ENCODE measurements at regions not wholly inside any gene's neighbourhood (a gene's known extent, or its start where the extent isn't known, plus 50 kb on each side); places are given as distances from the start of the nearest gene placed in this dataset.

GRCh38 chr14:51446771-51447170 lies 204.9 kb upstream of the FRMD6 start:
- POLR2A ChIA-PET = no interaction called here
- H3K36me3 Mint-ChIP-seq = no peaks in the 10 kb centered on the region
- H3K9me3 ChIP-seq (ENCODE audit: low read length) = no peaks in the 10 kb centered on the region
- no peak overlapping the region for H3K27ac Mint-ChIP-seq
- H3K27me3 Mint-ChIP-seq = peaks cover 7 to 39% of the 10 kb centered on the region in 2 donors
- H3K4me1 ChIP-seq (ENCODE audit: insufficient read depth, low read length) = no peaks in the 10 kb centered on the region
- H3K4me1 Mint-ChIP-seq = no peaks in the 10 kb centered on the region
- no peaks in the 10 kb centered on the region for H3K36me3 ChIP-seq (ENCODE audit: insufficient read depth, low read length)
- H3K9me3 Mint-ChIP-seq = no peaks in the 10 kb centered on the region
- no peak for DNase-seq
- no peak overlapping the region for H3K4me3 Mint-ChIP-seq
- H3K27me3 ChIP-seq (ENCODE audit: insufficient read depth, low read length, poor library complexity, severe bottlenecking) = no peaks in the 10 kb centered on the region
- no peak overlapping the region for H3K4me3 ChIP-seq (ENCODE audit: low read length)
- H3K27ac ChIP-seq (ENCODE audit: low read depth, low read length) = no peak overlapping the region
- CTCF ChIA-PET = no interaction called here

DNA sequence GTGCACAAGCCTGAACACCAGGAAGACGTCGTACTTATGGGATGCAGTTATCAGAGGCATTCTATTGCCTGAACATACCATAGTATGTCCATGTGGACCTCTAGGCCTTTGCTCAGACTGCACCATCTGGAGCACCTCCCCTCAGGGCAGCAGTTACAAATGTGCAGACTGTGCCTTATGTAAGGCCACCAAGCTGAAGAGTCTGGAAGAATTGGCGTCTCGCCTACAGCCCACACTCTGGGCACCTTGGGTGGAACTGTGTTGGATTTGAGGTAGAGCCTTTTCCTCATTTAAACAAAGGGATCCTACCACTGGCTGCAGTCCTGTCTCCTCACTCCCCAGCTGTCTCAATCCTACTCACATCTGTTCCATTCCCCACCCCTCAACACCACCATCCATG lies 204.3 kb upstream of the FRMD6 start:
- Histone ChIP-seq H3K9me3 (ENCODE audit: low read length) (no peaks in the 10 kb centered on the region), H3K27me3 (ENCODE audit: insufficient read depth, low read length, poor library complexity, severe bottlenecking) (no peaks in the 10 kb centered on the region), H3K36me3 (ENCODE audit: insufficient read depth, low read length) (no peaks in the 10 kb centered on the region), H3K4me3 (ENCODE audit: low read length) (no peak overlapping the region), H3K4me1 (ENCODE audit: insufficient read depth, low read length) (no peaks in the 10 kb centered on the region), H3K27ac (ENCODE audit: low read depth, low read length) (no peak overlapping the region)
- Mint-ChIP-seq H3K4me3 (no peak overlapping the region), H3K27ac (no peak overlapping the region), H3K27me3 (peaks cover 7 to 36% of the 10 kb centered on the region in 2 donors), H3K36me3 (no peaks in the 10 kb centered on the region), H3K9me3 (no peaks in the 10 kb centered on the region), H3K4me1 (no peaks in the 10 kb centered on the region)
- POLR2A ChIA-PET = no interaction called here
- no peak for DNase-seq
- CTCF ChIA-PET = no interaction called here

DNA sequence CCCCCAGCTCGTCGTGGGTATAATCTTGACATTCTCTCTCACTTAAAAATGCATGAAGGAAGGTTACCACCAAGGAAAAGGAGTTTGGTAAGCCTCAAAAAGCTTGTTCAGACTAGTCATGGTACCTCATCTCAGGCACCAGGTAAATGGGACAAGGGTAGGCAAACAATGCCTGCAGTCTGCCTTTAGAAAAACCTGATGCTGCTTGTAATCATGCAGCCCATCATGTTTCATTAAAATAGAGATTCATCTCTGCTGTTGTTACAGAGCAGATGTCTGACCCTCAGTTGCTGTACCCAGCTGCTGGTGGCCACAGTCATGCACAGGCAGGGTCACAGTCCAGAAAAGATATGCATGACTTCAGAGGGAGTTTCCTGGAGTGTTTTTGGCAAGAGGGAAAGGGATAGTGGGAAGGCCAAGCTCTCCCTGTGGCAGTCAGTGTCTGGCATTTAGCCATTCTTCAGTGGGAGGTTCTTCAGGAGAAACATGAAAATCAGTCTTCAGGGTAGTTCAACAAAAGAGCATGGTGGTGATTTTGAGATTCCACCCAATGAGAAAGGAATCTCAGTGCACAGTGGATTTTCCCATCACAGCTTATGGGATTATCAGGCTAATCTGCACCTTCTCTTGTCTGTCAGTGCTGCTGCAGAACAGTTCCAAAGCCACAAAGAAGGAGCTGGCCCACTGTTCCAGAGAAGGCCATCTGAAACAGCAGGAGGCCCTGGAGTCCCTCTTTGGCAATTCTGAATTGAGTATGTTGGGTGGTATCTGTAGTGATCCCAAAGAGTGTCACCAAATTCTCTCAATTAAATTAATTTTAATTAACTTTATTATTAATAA lies 202.7 kb upstream of the FRMD6 start:
- H3K9me3 Mint-ChIP-seq = no peaks in the 10 kb centered on the region
- ChIA-PET POLR2A (no interaction called here), CTCF (interaction anchor here (1.5 kb wide), 1 partner anchor 59 kb away, joined by 4 read pairs; no protein-coding TSS in a partner anchor)
- peaks cover 7 to 22% of the 10 kb centered on the region in 2 donors for H3K27me3 Mint-ChIP-seq
- H3K4me3 ChIP-seq (ENCODE audit: low read length) = no peak overlapping the region
- H3K36me3 Mint-ChIP-seq = no peaks in the 10 kb centered on the region
- no peak for DNase-seq
- H3K27me3 ChIP-seq (ENCODE audit: insufficient read depth, low read length, poor library complexity, severe bottlenecking) = no peaks in the 10 kb centered on the region
- no peak overlapping the region for H3K27ac Mint-ChIP-seq
- no peaks in the 10 kb centered on the region for H3K4me1 Mint-ChIP-seq
- H3K27ac ChIP-seq (ENCODE audit: low read depth, low read length) = no peak overlapping the region
- H3K9me3 ChIP-seq (ENCODE audit: low read length) = no peaks in the 10 kb centered on the region
- no peaks in the 10 kb centered on the region for H3K36me3 ChIP-seq (ENCODE audit: insufficient read depth, low read length)
- no peaks in the 10 kb centered on the region for H3K4me1 ChIP-seq (ENCODE audit: insufficient read depth, low read length)
- no peak overlapping the region for H3K4me3 Mint-ChIP-seq

DNA sequence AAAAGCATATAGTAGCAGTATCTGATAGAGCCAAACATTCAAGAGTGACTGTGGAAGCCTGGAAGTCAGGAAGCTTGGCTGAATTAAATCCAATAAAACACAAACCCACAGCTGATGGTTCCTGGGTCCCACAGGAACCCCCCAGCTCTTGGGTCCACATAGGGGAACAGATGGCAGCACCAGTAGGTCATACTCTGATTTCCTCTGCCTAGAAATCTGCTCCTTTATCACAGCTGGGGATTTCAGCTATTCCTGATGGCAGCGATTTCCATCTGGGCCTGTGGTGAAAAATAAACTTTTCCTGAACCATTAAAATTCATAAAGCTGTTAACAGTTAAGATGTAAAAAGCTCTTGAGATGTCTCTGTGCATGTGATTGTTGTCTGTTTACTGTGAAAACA lies 202.0 kb upstream of the FRMD6 start:
- no peak overlapping the region for H3K27ac ChIP-seq (ENCODE audit: low read depth, low read length)
- H3K36me3 ChIP-seq (ENCODE audit: insufficient read depth, low read length) = no peaks in the 10 kb centered on the region
- Mint-ChIP-seq H3K4me3 (no peak overlapping the region), H3K27ac (no peak overlapping the region), H3K27me3 (peaks cover 4 to 19% of the 10 kb centered on the region in 2 donors), H3K36me3 (no peaks in the 10 kb centered on the region), H3K4me1 (no peaks in the 10 kb centered on the region), H3K9me3 (no peaks in the 10 kb centered on the region)
- H3K27me3 ChIP-seq (ENCODE audit: insufficient read depth, low read length, poor library complexity, severe bottlenecking) = no peaks in the 10 kb centered on the region
- H3K9me3 ChIP-seq (ENCODE audit: low read length) = no peaks in the 10 kb centered on the region
- ChIA-PET POLR2A (no interaction called here), CTCF (interaction anchor here (1.5 kb wide), 1 partner anchor 59 kb away, joined by 4 read pairs; no protein-coding TSS in a partner anchor)
- DNase-seq = no peak
- no peaks in the 10 kb centered on the region for H3K4me1 ChIP-seq (ENCODE audit: insufficient read depth, low read length)
- no peak overlapping the region for H3K4me3 ChIP-seq (ENCODE audit: low read length)

GRCh38 chr14:51451561-51451960 lies 200.1 kb upstream of the FRMD6 start:
- Histone ChIP-seq H3K36me3 (ENCODE audit: insufficient read depth, low read length) (no peaks in the 10 kb centered on the region), H3K27me3 (ENCODE audit: insufficient read depth, low read length, poor library complexity, severe bottlenecking) (no peaks in the 10 kb centered on the region), H3K4me3 (ENCODE audit: low read length) (no peak overlapping the region), H3K27ac (ENCODE audit: low read depth, low read length) (no peak overlapping the region), H3K4me1 (ENCODE audit: insufficient read depth, low read length) (no peaks in the 10 kb centered on the region), H3K9me3 (ENCODE audit: low read length) (no peaks in the 10 kb centered on the region)
- Mint-ChIP-seq H3K27me3 (peaks cover 1 to 20% of the 10 kb centered on the region in 2 donors), H3K9me3 (no peaks in the 10 kb centered on the region), H3K4me3 (no peak overlapping the region), H3K4me1 (no peaks in the 10 kb centered on the region), H3K27ac (no peak overlapping the region), H3K36me3 (no peaks in the 10 kb centered on the region)
- DNase-seq = no peak
- CTCF ChIA-PET = no interaction called here
- POLR2A ChIA-PET = no interaction called here

- no peak for DNase-seq
- Mint-ChIP-seq H3K36me3 (no peaks in the 10 kb centered on the region), H3K27me3 (peaks cover 6 to 16% of the 10 kb centered on the region in 2 donors), H3K4me1 (no peaks in the 10 kb centered on the region), H3K9me3 (no peaks in the 10 kb centered on the region), H3K4me3 (no peak overlapping the region), H3K27ac (no peak overlapping the region)
- no peaks in the 10 kb centered on the region for H3K9me3 ChIP-seq (ENCODE audit: low read length)
- ChIA-PET CTCF (no interaction called here), POLR2A (no interaction called here)
- no peaks in the 10 kb centered on the region for H3K36me3 ChIP-seq (ENCODE audit: insufficient read depth, low read length)
- H3K4me1 ChIP-seq (ENCODE audit: insufficient read depth, low read length) = no peaks in the 10 kb centered on the region
- H3K27ac ChIP-seq (ENCODE audit: low read depth, low read length) = no peak overlapping the region
- H3K27me3 ChIP-seq (ENCODE audit: insufficient read depth, low read length, poor library complexity, severe bottlenecking) = no peaks in the 10 kb centered on the region
- no peak overlapping the region for H3K4me3 ChIP-seq (ENCODE audit: low read length)
Measured at GRCh38 chr14:51453869-51454268, 197.8 kb upstream of the FRMD6 start.

DNA sequence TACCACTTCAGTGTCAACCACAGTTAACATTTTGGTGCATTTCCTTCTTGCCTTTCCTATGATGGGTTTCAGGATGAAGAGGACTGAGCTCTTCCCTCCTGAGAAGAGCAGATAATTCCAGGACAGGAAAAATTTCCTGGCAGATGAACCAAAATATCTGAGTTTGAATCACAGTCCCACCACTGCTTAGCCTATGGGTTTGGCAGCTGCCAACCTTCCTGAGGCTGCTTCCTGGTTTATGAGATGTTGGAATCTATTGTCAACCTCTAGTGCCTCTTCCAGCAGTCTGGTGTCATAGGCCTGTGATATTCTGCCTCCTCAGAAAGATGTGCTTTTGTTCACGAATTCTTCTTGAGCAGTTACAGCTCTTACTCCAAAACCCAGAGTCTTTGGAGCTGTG lies 197.4 kb upstream of the FRMD6 start:
- POLR2A ChIA-PET = no interaction called here
- H3K36me3 Mint-ChIP-seq = no peaks in the 10 kb centered on the region
- no peak for DNase-seq
- Histone ChIP-seq H3K4me1 (ENCODE audit: insufficient read depth, low read length) (no peaks in the 10 kb centered on the region), H3K27me3 (ENCODE audit: insufficient read depth, low read length, poor library complexity, severe bottlenecking) (no peaks in the 10 kb centered on the region), H3K4me3 (ENCODE audit: low read length) (no peak overlapping the region), H3K27ac (ENCODE audit: low read depth, low read length) (no peak overlapping the region), H3K9me3 (ENCODE audit: low read length) (no peaks in the 10 kb centered on the region), H3K36me3 (ENCODE audit: insufficient read depth, low read length) (no peaks in the 10 kb centered on the region)
- H3K9me3 Mint-ChIP-seq = no peaks in the 10 kb centered on the region
- no peak overlapping the region for H3K4me3 Mint-ChIP-seq
- peaks cover 6 to 16% of the 10 kb centered on the region in 2 donors for H3K27me3 Mint-ChIP-seq
- no peak overlapping the region for H3K27ac Mint-ChIP-seq
- CTCF ChIA-PET = no interaction called here
- no peaks in the 10 kb centered on the region for H3K4me1 Mint-ChIP-seq

DNA sequence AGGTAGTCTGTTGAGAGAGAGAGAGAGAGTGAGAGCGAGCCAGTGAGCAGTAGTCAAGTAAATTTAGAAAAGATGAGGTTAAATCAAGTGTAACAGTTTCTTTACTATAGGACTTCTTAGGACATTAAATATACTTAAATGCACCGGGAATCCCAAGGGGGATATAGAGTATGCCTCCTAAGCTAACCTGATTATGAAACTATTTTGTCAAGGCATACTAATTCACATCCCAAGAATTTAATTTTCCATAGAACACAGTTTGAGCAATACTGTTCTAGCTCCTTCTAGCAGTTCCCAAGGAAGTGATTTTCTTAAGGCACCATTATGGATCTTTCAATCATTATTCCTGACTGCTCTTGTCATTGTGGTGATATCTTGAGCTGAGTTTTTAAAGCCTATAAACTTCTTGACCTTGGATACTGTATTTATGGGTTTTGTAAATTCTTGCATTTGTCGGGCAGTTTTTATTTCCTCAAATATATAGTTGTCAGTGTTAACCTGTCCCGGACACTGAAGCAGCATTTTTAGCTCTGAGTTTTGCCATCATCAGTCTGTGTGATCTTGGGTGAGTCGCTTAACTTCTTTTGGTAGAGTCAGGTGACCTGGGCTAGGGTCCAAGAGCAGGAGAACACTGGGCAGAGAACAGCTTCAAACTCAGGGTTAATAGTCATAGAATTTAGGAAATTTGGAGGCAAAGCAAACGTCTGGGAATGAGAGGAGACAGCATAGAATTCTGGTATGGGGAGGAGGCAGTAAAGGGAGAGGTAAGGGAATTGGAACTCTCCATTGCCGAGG lies 196.5 kb upstream of the FRMD6 start:
- no peak overlapping the region for H3K27ac ChIP-seq (ENCODE audit: low read depth, low read length)
- POLR2A ChIA-PET = no interaction called here
- no peak overlapping the region for H3K27ac Mint-ChIP-seq
- H3K4me1 ChIP-seq (ENCODE audit: insufficient read depth, low read length) = no peaks in the 10 kb centered on the region
- CTCF ChIA-PET = no interaction called here
- DNase-seq = no peak
- no peak overlapping the region for H3K4me3 ChIP-seq (ENCODE audit: low read length)
- no peaks in the 10 kb centered on the region for H3K36me3 ChIP-seq (ENCODE audit: insufficient read depth, low read length)
- no peaks in the 10 kb centered on the region for H3K9me3 ChIP-seq (ENCODE audit: low read length)
- H3K4me3 Mint-ChIP-seq = no peak overlapping the region
- peaks cover 6 to 16% of the 10 kb centered on the region in 2 donors for H3K27me3 Mint-ChIP-seq
- H3K27me3 ChIP-seq (ENCODE audit: insufficient read depth, low read length, poor library complexity, severe bottlenecking) = no peaks in the 10 kb centered on the region
- H3K9me3 Mint-ChIP-seq = no peaks in the 10 kb centered on the region
- no peaks in the 10 kb centered on the region for H3K36me3 Mint-ChIP-seq
- no peaks in the 10 kb centered on the region for H3K4me1 Mint-ChIP-seq
